GM21423 (cell line): ENCODE measurements at regions not wholly inside any gene's neighbourhood (a gene's known extent, or its start where the extent isn't known, plus 50 kb on each side); places are given as distances from the start of the nearest gene placed in this dataset.
A peak's percentile ranks its signal among the peaks of the same experiment; 100 is the strongest.

Experiments used
- ATAC-seq: cut with Tn5 transposase; IDR thresholded peaks from one replicate; pipeline ENCODE4 v1.9.1; 2021; ENCODE audit warnings: mild to moderate bottlenecking, moderate library complexity; ENCODE audit not compliant: unreplicated experiment

GRCh38 chr13:73286942-73287620, 228.3 kb downstream of the KLF5 start:
- ATAC-seq: no peak

DNA sequence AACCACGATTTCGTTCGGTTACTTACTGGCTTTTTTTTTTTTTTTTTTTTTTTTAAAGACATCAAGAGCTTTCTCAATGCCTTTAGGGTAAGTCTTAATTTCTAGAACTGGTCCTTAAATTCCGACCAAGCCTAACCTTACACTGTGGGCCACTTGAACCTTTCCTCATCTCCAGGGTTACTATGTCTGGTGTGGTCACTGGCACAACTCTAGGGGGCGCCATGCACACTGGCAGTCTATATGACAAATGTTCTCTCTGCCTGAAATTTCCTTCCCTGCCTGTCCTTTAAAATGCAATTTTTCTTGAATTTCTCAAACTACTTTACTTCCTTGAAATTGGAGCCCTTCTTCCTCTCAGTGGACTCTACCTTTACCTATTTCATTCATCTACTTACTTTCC, 227.4 kb downstream of the KLF5 start:
- ATAC-seq: no peak

- no peak for ATAC-seq
Measured at GRCh38 chr13:73284081-73284874, 225.5 kb downstream of the KLF5 start.

DNA sequence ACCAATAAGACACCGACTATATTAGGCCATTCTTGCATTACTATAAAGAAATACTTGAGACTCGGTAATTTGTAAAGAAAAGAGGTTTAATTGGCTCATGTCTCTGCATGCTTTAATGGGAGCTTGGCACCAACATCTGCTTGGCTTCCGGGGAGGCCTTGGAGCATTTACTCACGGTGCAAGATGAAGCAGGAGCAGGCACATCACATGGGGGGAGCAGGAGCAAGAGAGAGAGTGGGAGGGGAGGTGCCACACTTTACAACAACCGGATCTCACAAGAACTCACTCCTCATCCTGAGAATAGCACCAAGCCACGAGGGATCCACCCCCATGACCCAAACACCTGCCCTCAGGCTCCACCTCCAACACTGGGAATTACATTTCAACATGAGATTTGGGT, 224.8 kb downstream of the KLF5 start:
- ATAC-seq: no peak

GRCh38 chr13:73281746-73282145, 222.9 kb downstream of the KLF5 start:
- no peak for ATAC-seq

- ATAC-seq: peak; percentile 85
Measured at GRCh38 chr13:73278186-73278585, 219.4 kb downstream of the KLF5 start.

DNA sequence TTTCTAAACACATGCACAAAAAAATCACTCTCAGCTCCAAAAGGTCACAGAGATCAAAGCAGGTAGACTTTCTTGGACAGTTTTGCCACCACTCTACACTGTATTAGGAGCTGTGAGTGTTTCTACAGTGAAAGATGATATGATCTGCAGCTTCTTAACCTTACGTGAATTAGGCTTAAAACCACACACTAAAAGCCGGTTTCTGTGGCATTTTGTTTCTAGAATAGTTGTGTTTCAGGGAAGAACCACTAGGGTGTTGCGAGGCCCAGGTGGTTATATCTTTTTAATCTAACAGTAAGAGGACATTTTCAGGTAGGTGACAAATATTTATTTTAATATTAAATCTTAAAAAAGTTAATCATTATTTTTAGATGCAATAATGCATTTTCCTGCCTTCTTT, 216.4 kb downstream of the KLF5 start:
- ATAC-seq: no peak

DNA sequence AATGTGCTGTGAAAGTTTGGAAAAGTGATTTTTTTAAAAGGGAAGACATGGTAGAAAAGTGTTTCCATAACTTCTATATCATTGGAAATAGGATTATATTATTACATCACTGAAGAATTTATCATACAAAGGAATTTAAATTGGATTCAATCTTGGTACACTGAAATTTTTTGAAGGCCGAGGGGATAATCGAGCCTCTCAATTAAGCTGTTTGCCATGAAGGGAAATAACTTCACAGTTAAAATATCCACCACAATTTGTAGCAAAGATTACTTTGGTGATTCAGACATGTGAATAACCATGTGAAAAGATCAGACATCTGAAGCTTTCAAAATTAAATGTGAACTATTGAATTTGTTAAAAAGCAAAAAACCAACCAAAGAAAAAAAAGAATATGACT, 215.3 kb downstream of the KLF5 start:
- ATAC-seq: no peak

DNA sequence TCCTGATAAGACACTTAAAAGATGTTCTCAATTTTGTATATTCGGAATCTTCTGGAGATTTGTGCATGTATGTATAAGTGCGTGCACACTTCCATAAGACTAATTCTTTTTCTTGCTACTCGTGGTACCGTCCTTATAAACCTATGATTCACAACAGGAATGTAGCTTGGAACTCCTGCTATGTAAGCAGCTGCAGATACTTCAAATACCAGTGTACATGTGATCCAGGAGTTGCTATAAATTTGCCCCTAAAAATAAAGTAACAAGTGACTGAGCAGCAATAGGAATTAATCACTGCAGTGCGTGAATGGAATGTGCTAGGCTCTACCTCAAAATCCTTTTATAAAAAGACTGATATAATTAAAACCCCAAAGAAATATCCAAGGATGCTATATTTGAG, 214.9 kb downstream of the KLF5 start:
- ATAC-seq: no peak

DNA sequence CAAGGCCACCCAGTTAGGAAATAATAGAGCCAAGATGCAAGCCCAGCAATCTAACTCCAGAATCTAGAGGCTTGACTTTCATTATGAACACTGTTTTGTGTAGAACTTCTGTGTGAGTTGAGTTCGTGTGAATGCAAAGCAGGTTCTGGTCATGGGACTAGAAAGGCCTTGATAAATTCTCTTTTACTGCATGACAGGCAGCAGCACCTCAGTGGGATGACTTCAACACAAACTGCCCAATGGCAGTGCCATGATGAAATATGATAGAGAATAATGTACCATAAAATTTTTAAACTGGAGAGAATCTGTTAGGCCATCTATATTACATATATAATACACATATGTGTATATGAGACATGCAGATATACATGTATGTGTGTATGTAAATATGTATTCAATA, 214.5 kb downstream of the KLF5 start:
- no peak for ATAC-seq

DNA sequence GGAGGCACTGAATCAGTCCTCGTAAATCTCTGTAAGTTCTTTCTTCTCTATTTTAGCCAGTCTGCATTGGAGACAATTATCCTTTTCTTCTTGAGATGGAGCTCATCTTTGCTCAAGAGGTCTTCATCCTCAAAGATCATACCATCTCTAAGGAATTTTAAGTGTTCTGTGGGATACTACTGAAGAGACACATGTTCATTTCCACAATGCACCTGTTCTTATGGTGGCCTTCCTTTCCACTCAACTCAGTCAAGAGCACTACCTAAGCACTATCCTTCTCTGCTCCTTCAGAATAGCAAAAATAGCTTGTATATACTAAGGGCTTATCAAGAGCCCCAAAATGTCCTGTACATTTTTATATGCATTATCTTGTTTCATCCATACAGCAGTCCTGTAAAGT, 214.0 kb downstream of the KLF5 start:
- ATAC-seq: no peak

DNA sequence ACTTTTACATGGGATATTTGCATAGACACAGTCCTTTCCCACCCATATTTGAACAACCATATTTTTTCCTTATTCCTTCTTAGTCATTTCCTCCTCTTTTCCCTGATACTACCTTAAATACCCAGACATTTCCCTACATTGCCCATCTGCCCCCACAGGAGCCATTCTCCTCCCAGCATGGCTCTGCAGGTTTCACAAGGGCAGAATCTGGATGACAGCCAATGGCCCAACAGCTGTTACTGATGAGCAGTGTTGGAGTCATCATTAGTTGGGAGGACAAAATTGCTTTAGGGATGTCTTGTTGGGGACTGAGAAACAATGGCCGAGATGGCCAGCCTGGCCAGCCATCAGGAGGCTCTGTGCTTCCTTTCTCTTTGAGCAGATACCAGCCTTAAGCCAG, 209.5 kb downstream of the KLF5 start:
- ATAC-seq: no peak

- no peak for ATAC-seq
Measured at GRCh38 chr13:73266640-73267180, 207.9 kb downstream of the KLF5 start.

GRCh38 chr13:73262862-73263627, 204.2 kb downstream of the KLF5 start:
- no peak for ATAC-seq

GRCh38 chr13:73261739-73262216, 203.0 kb downstream of the KLF5 start:
- ATAC-seq: no peak

DNA sequence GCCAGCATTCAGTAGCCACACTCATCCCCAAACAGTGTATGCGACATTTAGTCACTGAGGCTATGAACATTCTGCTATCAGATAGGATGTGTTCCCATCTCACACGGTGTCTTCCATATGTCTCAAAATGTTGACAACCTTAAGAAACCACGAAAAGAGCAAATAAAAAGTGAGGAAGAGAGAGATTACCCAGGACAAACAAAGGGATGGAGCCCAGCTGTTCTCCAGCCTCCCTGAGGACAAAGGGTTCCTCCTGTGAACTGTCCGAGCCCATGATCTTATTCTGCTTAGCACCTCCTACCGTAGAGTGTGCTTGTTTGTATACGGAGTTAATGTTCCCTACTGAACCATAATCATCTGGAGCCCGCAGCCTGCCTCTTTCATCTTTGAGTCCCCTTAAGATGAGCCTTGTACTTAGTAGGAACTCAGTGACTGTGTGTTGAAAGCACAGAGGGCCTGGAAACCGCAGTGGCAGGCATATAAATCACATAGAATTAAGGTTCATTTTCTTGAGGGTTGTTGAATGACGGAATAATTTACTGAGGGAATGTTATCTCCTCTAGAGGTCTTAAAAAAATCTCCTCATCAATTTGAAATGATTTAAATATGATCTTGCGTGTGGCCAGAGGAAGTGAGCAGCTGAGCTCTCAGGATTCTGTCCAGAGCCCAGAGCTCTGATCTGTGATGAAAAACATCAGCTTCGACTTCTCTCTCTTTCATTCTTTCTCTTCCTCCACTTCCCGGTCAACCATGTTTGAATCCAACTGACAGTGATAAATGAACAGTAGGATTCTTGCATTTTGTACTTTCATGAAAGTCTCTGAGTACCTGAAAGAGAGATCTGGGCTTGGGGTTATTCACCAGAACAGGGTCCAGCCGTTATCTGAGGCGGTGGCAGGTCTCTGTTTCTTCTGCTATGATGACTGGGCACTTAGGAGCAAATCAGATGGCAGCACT, 200.5 kb downstream of the KLF5 start:
- no peak for ATAC-seq

DNA sequence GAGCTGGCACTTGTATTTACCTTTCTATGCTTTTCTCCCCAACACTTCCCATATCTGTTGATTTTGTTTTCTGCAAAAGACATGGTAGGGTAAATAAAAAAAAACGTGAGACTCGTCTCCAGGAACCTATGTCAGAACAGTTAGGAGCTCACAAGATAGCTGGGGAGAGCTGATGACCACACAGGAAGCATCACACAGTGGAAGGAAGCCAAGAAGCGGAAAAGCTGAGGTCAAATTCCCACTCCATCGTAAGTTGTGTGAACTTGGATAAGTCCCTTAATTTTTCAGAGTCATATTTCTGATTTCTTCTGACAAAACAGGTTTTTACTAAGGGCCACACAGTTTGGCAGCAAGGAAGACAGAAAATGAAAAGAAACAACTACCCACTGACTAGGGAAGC, 199.6 kb downstream of the KLF5 start:
- ATAC-seq: no peak

- ATAC-seq: no peak
Measured at GRCh38 chr13:73254827-73255226, 196.0 kb downstream of the KLF5 start.

- ATAC-seq: no peak
Measured at GRCh38 chr13:73251626-73252265, 192.9 kb downstream of the KLF5 start.

GRCh38 chr13:73250061-73250460, 191.3 kb downstream of the KLF5 start:
- no peak for ATAC-seq
